Sigmoid colon (tissue), 6 donors: ENCODE measurements at regions not wholly inside any gene's neighbourhood (a gene's known extent, or its start where the extent isn't known, plus 50 kb on each side); places are given as distances from the start of the nearest gene placed in this dataset.
"Not testable (repeated sequence)": the region's sequence is repeated elsewhere in the genome, so short reads cannot be mapped to it uniquely, and the experiment has no call there.

Experiments
- DNase-seq: peaks from one replicate; pipeline ENCODE4 v3.0.0-alpha.2; 2019
- H3K27ac ChIP-seq, 4 donors: fragments of 200-600 bp; sonication (generic); one replicate each; pipeline ENCODE4 v1.5.1; 2016 to 2019; ENCODE audit warnings: mild to moderate bottlenecking in 1 of 4
- H3K27me3 ChIP-seq, 3 donors: fragments of 200-600 bp; sonication (generic); one replicate each; pipeline ENCODE4 v1.5.1; 2019; ENCODE audit warnings: mild to moderate bottlenecking in 1 of 3
- H3K36me3 ChIP-seq, 4 donors: fragments of 200-600 bp; sonication (generic); one replicate each; pipeline ENCODE4 v1.5.1; 2016 to 2019
- H3K4me1 ChIP-seq, 4 donors: fragments of 200-600 bp; sonication (generic); one replicate each; pipeline ENCODE4 v1.5.1; 2017 to 2019
- H3K4me3 ChIP-seq, 4 donors: fragments of 200-600 bp; sonication (generic); one replicate each; pipeline ENCODE4 v1.5.1; 2017 to 2019; ENCODE audit warnings: mild to moderate bottlenecking in 2 of 4, moderate library complexity in 1 of 4
- H3K9me3 ChIP-seq, 4 donors: fragments of 200-600 bp in 3 of 4; sonication (generic) in 3 of 4; one replicate each; pipeline versions ENCODE4 v1.5.1 to v1.6.1; 2013 to 2019
- EP300 ChIP-seq, 4 donors: sonication (generic); formaldehyde crosslinking; IDR thresholded peaks; one replicate each; pipeline ENCODE4 v1.6.1; 2017; ENCODE audit warnings: antibody characterized with exemption in 4 of 4
- POLR2A ChIP-seq, 2 donors: fragments of 450-650 bp; IDR thresholded peaks; one replicate each; pipeline ENCODE4 v1.6.1; 2016; ENCODE audit warnings: antibody characterized with exemption in 2 of 2, mild to moderate bottlenecking in 2 of 2, moderate library complexity in 2 of 2
- POLR2AphosphoS5 ChIP-seq, 4 donors: sonication (generic); formaldehyde crosslinking; IDR thresholded peaks; one replicate each; pipeline ENCODE4 v1.6.1; 2017; ENCODE audit warnings: antibody characterized with exemption in 4 of 4
- WGBS, 2 donors: extraction: QIAGEN DNeasy Blood & Tissue Kit; methylation state at CpG; one replicate each; pipeline ENCODE4 v1.1.7; 2013; 5-methylcytosine and 5-hydroxymethylcytosine counted together
- intact Hi-C: fragments of 100-400 bp; cut with DNase I; formaldehyde crosslinking; loops from one replicate; pipeline ENCODE4 v1.15.1; 2023
- TF ChIP-seq, protein P1 (sequence below), 4 experiments: fragments of 450-650 bp in 3 of 4; fragments of 200-600 bp in 1 of 4; IDR thresholded peaks; one replicate each; pipeline ENCODE4 v1.5.1; 2016 to 2019; ENCODE audit warnings: antibody characterized with exemption in 4 of 4, mild to moderate bottlenecking in 3 of 4, moderate library complexity in 2 of 4
- donor health status: healthy with polysubstance abuse.
- donor health status: healthy.

DNA sequence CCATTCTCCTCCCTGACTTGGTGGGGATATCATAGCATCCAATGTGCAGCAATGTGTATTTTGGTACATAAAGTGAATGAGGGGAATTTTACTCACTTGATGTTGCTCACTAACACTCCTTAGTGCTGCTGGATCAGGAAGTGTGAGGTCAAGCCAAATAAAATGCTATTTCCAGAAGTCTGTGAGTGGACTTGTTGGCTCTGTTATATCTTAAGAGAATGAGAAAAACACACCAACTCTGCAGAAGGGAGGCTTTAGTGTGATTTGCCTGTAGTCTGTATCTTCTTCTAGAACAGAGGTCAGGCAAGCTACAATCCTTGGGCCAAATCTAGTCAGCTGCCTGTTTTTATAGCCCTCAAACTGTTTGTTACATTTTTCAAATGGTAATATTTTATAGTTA is 154.3 kb downstream of the POLR1F start:
- TF ChIP-seq POLR2AphosphoS5 (IDR thresholded peaks at IDR 0.05) (no peak), POLR2A (IDR thresholded peaks at IDR 0.05) (peak in 1 of 2 donors; percentile 13)
- TF ChIP-seq, protein P1, sequence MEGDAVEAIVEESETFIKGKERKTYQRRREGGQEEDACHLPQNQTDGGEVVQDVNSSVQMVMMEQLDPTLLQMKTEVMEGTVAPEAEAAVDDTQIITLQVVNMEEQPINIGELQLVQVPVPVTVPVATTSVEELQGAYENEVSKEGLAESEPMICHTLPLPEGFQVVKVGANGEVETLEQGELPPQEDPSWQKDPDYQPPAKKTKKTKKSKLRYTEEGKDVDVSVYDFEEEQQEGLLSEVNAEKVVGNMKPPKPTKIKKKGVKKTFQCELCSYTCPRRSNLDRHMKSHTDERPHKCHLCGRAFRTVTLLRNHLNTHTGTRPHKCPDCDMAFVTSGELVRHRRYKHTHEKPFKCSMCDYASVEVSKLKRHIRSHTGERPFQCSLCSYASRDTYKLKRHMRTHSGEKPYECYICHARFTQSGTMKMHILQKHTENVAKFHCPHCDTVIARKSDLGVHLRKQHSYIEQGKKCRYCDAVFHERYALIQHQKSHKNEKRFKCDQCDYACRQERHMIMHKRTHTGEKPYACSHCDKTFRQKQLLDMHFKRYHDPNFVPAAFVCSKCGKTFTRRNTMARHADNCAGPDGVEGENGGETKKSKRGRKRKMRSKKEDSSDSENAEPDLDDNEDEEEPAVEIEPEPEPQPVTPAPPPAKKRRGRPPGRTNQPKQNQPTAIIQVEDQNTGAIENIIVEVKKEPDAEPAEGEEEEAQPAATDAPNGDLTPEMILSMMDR (IDR thresholded peaks at IDR 0.05): no peak
- no peak overlapping the region for H3K27ac ChIP-seq

GRCh38 chr7:19552576-19552975 is 156.3 kb downstream of the POLR1F start:
- Histone ChIP-seq H3K9me3 (peaks cover 0 to 4% (median 0%) of the 10 kb centered on the region in 4 donors), H3K36me3 (no peaks in the 10 kb centered on the region), H3K27ac (no peak overlapping the region), H3K4me1 (peaks cover 0 to 15% (median 5%) of the 10 kb centered on the region in 4 donors), H3K27me3 (no peaks in the 10 kb centered on the region), H3K4me3 (no peak overlapping the region)
- WGBS, 2 donors: 59 to 78% methylated on average over 2 of the region's 2 CpGs
- intact Hi-C loops: no loop called here
- no peak for DNase-seq
- TF ChIP-seq EP300 (IDR thresholded peaks at IDR 0.05) (no peak), POLR2A (IDR thresholded peaks at IDR 0.05) (no peak), POLR2AphosphoS5 (IDR thresholded peaks at IDR 0.05) (no peak)
- TF ChIP-seq, protein P1 (IDR thresholded peaks at IDR 0.05): no peak

More for the DNA sequence above, 154.3 kb downstream of the POLR1F start:
- no peak for DNase-seq
- intact Hi-C loops: no loop called here
- Histone ChIP-seq H3K4me3 (no peak overlapping the region), H3K27me3 (no peaks in the 10 kb centered on the region), H3K36me3 (no peaks in the 10 kb centered on the region), H3K9me3 (no peaks in the 10 kb centered on the region), H3K4me1 (peaks cover 0 to 15% (median 5%) of the 10 kb centered on the region in 4 donors)

DNA sequence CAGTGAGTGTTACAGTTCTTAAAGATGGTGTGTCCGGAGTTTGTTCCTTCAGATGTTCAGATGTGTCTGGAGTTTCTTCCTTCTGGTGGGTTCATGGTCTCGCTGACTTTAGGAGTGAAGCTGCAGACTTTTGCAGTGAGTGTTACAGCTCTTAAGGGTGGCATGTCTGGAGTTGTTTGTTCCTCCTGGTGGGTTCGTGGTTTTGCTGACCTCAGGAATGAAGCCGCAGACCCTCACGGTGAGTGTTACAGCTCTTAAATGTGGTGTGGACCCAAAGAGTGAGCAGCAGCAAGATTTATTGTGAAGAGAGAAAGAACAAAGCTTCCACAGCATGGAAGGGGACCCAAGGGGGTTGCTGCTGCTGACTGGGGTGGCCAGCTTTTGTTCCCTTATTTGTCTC is 159.6 kb downstream of the POLR1F start:
- intact Hi-C loops, DNase-seq, H3K27me3 ChIP-seq, H3K36me3 ChIP-seq, H3K9me3 ChIP-seq, H3K27ac ChIP-seq, H3K4me3 ChIP-seq, H3K4me1 ChIP-seq: not testable (repeated sequence)
- WGBS, 2 donors: 52 to 64% methylated on average over 5 of the region's 5 CpGs

DNA sequence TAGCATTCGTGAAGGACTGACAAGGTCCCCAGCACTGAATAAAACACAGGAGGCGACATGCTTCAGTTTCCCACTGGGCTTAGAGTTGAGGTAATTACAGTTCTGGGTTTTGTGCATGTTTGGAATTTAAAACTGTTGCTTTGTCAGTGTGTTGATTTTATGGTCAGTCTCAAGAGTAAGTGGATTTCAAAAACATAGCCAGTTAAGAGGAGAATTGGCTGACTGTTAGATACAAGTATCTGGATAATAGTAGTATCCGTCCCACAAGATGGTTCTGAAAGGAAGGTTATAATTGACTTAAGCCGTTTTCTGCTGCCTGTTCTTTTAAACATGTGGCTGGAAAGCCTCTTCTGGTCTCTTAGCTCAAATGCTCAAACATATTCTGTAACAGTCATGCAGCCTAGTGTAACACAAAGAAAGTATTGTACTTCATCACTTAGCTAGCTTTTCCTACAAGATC is 170.9 kb downstream of the POLR1F start:
- no peaks in the 10 kb centered on the region for H3K36me3 ChIP-seq
- peak overlapping the region in 3 of 4 donors; percentile 14 to 33 (median 25) for H3K27ac ChIP-seq
- TF ChIP-seq POLR2AphosphoS5 (IDR thresholded peaks at IDR 0.05) (no peak), EP300 (IDR thresholded peaks at IDR 0.05) (no peak), POLR2A (IDR thresholded peaks at IDR 0.05) (no peak)
- TF ChIP-seq, protein P1 (IDR thresholded peaks at IDR 0.05): no peak
- peaks cover 0 to 3% (median 0%) of the 10 kb centered on the region in 4 donors for H3K4me1 ChIP-seq
- H3K27me3 ChIP-seq: no peaks in the 10 kb centered on the region
- intact Hi-C loops: no loop called here
- H3K9me3 ChIP-seq: no peaks in the 10 kb centered on the region
- peak overlapping the region in 2 of 4 donors; percentile 16 to 18 for H3K4me3 ChIP-seq
- DNase-seq: no peak
- WGBS, 2 donors: 53 to 63% methylated on average over 4 of the region's 4 CpGs

- intact Hi-C loops: no loop called here
- WGBS, 2 donors: 90 to 91% methylated on average over 1 of the region's 1 CpG
Observed at GRCh38 chr7:19533266-19533665, 175.6 kb downstream of the POLR1F start.

More at GRCh38 chr7:19533266-19533665, 175.6 kb downstream of the POLR1F start:
- Histone ChIP-seq H3K27ac (no peak overlapping the region), H3K9me3 (no peaks in the 10 kb centered on the region), H3K36me3 (no peaks in the 10 kb centered on the region), H3K4me3 (no peak overlapping the region), H3K4me1 (peaks cover 0 to 3% (median 0%) of the 10 kb centered on the region in 4 donors), H3K27me3 (no peaks in the 10 kb centered on the region)
- DNase-seq: no peak
- no peak for TF ChIP-seq POLR2AphosphoS5 (IDR thresholded peaks at IDR 0.05)
- TF ChIP-seq EP300 (IDR thresholded peaks at IDR 0.05): no peak
- no peak for TF ChIP-seq POLR2A (IDR thresholded peaks at IDR 0.05)
- TF ChIP-seq, protein P1 (IDR thresholded peaks at IDR 0.05): no peak
